Adrenal gland (tissue), 5 donors: ENCODE measurements at regions not wholly inside any gene's neighbourhood (a gene's known extent, or its start where the extent isn't known, plus 50 kb on each side); places are given as distances from the start of the nearest gene placed in this dataset.

Experiments used
- CTCF ChIP-seq, 6 experiments: fragments of 450-650 bp in 4 of 6; fragments of 200-600 bp in 2 of 6; sonication (generic) in 1 of 6; IDR thresholded peaks; 1 replicate in 5 of 6; 2 replicates in 1 of 6; pipeline versions ENCODE4 v1.5.1 to v1.8.0; 2016 to 2021; ENCODE audit warnings: antibody characterized with exemption in 6 of 6, mild to moderate bottlenecking in 2 of 6, moderate library complexity in 1 of 6
- POLR2A ChIP-seq, 2 donors: fragments of 450-650 bp; IDR thresholded peaks; one replicate each; pipeline ENCODE4 v1.6.1; 2017; ENCODE audit warnings: antibody characterized with exemption in 2 of 2, mild to moderate bottlenecking in 2 of 2, moderate library complexity in 1 of 2
- donor health status: DM: no; HTN: no; CAD: no.

- TF ChIP-seq CTCF (IDR thresholded peaks at IDR 0.05) (no peak), POLR2A (IDR thresholded peaks at IDR 0.05) (no peak)
Measured at GRCh38 chr7:22060863-22061262, 115.2 kb upstream of the CDCA7L start.
